ENCODE measurements at regions not wholly inside any gene's neighbourhood (a gene's known extent, or its start where the extent isn't known, plus 50 kb on each side); places are given as distances from the start of the nearest gene placed in this dataset.
A peak's percentile ranks its signal among the peaks of the same experiment; 100 is the strongest.

- TF ChIP-seq, protein P1, sequence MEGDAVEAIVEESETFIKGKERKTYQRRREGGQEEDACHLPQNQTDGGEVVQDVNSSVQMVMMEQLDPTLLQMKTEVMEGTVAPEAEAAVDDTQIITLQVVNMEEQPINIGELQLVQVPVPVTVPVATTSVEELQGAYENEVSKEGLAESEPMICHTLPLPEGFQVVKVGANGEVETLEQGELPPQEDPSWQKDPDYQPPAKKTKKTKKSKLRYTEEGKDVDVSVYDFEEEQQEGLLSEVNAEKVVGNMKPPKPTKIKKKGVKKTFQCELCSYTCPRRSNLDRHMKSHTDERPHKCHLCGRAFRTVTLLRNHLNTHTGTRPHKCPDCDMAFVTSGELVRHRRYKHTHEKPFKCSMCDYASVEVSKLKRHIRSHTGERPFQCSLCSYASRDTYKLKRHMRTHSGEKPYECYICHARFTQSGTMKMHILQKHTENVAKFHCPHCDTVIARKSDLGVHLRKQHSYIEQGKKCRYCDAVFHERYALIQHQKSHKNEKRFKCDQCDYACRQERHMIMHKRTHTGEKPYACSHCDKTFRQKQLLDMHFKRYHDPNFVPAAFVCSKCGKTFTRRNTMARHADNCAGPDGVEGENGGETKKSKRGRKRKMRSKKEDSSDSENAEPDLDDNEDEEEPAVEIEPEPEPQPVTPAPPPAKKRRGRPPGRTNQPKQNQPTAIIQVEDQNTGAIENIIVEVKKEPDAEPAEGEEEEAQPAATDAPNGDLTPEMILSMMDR (IDR thresholded peaks at IDR 0.05) = no peak
- no peak for DNase-seq (ENCODE audit: low spot score)
- Histone ChIP-seq H3K4me3 (no peak overlapping the region), H3K27ac (peak overlapping the region in 1 of 2 donors; percentile 69)
Observed at GRCh38 chr2:12806549-12807242, 90.0 kb downstream of the TRIB2 start.

DNA sequence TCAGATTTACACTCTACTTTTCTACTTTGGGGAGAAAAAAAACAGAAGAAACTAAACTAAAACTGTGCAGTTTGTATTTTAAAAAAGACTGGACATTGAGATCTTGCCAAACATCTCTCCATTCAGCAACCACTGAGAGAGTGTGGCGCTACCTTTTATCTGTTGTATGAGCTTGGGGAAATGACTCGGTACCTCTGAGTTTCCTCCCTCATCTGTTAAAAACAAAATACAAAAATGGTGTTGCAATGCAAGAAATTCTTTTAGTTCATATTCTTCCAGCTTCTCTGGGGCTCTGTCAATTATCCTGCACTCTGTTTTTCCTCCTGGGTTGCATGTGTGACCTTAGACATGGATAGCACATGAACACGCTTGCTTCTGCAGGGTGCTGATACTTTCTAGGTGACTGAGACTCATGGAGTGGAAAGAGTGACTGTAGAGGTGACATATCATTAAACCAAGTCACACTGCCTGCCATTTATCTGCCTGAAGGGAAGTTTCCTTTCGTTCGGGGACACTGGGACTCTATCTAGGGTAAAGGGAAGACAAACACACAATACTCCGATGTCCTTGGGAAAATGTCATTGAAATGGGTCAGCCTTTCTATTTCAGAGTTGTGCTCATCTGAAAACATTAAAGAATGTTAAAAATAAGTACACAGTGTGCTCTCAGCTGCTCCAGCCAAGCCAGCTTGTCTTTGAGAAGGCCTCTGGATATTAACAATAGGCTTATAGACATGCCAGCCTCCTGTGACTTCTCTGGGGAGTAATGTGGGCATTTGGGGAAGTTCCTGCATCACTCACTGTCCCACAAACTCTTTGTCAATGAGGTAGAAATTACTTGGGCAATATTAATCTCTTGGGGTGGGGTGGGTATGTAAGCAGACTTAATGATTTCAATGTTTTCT is 91.4 kb downstream of the TRIB2 start:
- H3K27ac ChIP-seq = peak overlapping the region in 1 of 2 donors; percentile 69
- no peak for DNase-seq (ENCODE audit: low spot score)
- TF ChIP-seq, protein P1 (IDR thresholded peaks at IDR 0.05) = no peak

GRCh38 chr2:12809526-12809925 is 92.8 kb downstream of the TRIB2 start:
- Histone ChIP-seq H3K4me3 (no peak overlapping the region), H3K27ac (peak overlapping the region in 1 of 2 donors; percentile 69)
- no peak for DNase-seq (ENCODE audit: low spot score)
- TF ChIP-seq, protein P1 (IDR thresholded peaks at IDR 0.05) = no peak

More for the DNA sequence above, 91.4 kb downstream of the TRIB2 start:
- H3K4me3 ChIP-seq = no peak overlapping the region

DNA sequence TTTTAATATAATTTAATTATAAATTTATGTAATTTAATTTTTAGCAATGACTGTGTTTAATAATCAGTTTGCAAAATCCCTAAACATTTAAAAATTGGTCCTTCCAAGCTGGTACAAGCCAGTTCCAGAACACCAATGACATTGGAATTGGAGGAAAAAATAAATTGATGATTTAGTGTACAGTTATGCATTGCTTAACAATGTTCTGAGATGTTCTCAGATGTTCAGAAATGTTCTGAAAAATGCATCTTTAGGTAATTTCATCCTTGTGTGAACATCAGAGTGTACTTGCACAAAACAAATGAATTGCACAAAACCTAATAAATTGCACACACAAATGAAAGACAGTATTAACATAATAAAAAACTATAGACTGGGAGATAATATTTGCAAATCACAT is 95.2 kb downstream of the TRIB2 start:
- Histone ChIP-seq H3K27ac (no peak overlapping the region), H3K4me3 (no peak overlapping the region)
- no peak for DNase-seq (ENCODE audit: low spot score)
- TF ChIP-seq, protein P1 (IDR thresholded peaks at IDR 0.05) = no peak

DNA sequence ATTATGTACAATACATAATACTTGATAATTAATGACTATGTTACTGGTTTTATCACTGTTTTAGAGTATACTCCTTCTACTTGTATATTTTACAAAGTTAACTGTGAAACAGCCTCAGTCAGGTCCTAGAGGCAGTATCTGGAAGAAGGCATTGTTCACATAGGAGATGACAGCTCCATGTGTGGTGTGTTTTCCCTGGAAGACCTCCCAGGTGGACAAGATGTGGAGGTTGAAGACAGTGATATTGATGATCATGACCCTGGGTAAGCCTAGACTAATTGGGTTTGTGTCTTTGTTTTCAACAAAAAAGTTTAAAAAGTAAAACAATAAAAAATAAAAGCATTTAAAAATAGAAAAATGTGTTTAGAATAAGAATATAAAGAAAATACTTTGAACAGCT is 96.4 kb downstream of the TRIB2 start:
- Histone ChIP-seq H3K27ac (no peak overlapping the region), H3K4me3 (no peak overlapping the region)
- TF ChIP-seq, protein P1 (IDR thresholded peaks at IDR 0.05) = no peak
- DNase-seq (ENCODE audit: low spot score) = no peak

GRCh38 chr2:12816379-12817306 is 99.9 kb downstream of the TRIB2 start:
- TF ChIP-seq, protein P1 (IDR thresholded peaks at IDR 0.05) = no peak
- no peak for DNase-seq (ENCODE audit: low spot score)
- Histone ChIP-seq H3K27ac (peak overlapping the region in 1 of 2 donors; percentile 88), H3K4me3 (no peak overlapping the region)

Data from coronary artery (tissue), 2 donors.